GM12878 (cell line): ENCODE measurements at regions not wholly inside any gene's neighbourhood (a gene's known extent, or its start where the extent isn't known, plus 50 kb on each side); places are given as distances from the start of the nearest gene placed in this dataset.

Source experiments
- CBFB ChIP-seq: IDR thresholded peaks from 2 replicates; pipeline ENCODE4 v1.6.1; 2016; ENCODE audit warnings: antibody characterized with exemption, low read depth
- CHD2 ChIP-seq: IDR thresholded peaks from 2 replicates; pipeline ENCODE4 v1.6.1; 2011; ENCODE audit warnings: low read depth, low read length, improper control_type of control experiment, borderline replicate concordance
- E2F8 ChIP-seq: fragments of 450-650 bp; IDR thresholded peaks from 2 replicates; pipeline ENCODE4 v1.6.1; 2018; ENCODE audit warnings: mild to moderate bottlenecking, low read depth, moderate library complexity; ENCODE audit not compliant: partially characterized antibody
- EZH2 ChIP-seq: IDR thresholded peaks from 2 replicates; pipeline ENCODE4 v1.6.1; 2012; ENCODE audit warnings: low read depth, mild to moderate bottlenecking, control low read depth, inconsistent platforms, low read length, borderline replicate concordance; ENCODE audit not compliant: control insufficient read depth
- GATAD2B ChIP-seq: fragments of 450-650 bp; conservative IDR thresholded peaks from 2 replicates; pipeline ENCODE4 v1.6.1; 2017; ENCODE audit warnings: low read depth, mild to moderate bottlenecking, moderate library complexity
- HDGF ChIP-seq: fragments of 450-650 bp; IDR thresholded peaks from 2 replicates; pipeline ENCODE4 v1.6.1; 2016; ENCODE audit warnings: antibody characterized with exemption
- IRF3 ChIP-seq: fragments of 450-650 bp; IDR thresholded peaks from 2 replicates; pipeline ENCODE4 v1.6.1; 2014; ENCODE audit warnings: mild to moderate bottlenecking
- MEF2A ChIP-seq: IDR thresholded peaks from 2 replicates; pipeline ENCODE4 v1.6.1; 2011; ENCODE audit warnings: low read depth, mild to moderate bottlenecking, low read length, moderate library complexity; ENCODE audit not compliant: insufficient read depth
- NKRF ChIP-seq: fragments of 450-650 bp; conservative IDR thresholded peaks from 2 replicates; pipeline ENCODE4 v1.6.1; 2017; ENCODE audit warnings: mild to moderate bottlenecking, moderate library complexity
- PBX3 ChIP-seq: IDR thresholded peaks from 2 replicates; pipeline ENCODE4 v1.6.1; 2011; ENCODE audit warnings: mild to moderate bottlenecking, low read depth, low read length, moderate library complexity; ENCODE audit not compliant: insufficient replicate concordance
- ZNF592 ChIP-seq: fragments of 450-650 bp; IDR thresholded peaks from 2 replicates; pipeline ENCODE4 v1.6.1; 2017; ENCODE audit warnings: mild to moderate bottlenecking, moderate library complexity

- TF ChIP-seq ZNF592 (no peak), NKRF (no peak), HDGF (no peak), E2F8 (no peak), IRF3 (no peak), PBX3 (no peak), CHD2 (no peak), EZH2 (no peak), MEF2A (no peak), CBFB (no peak), GATAD2B (no peak)
Observed at GRCh38 chr5:106574820-106575219, 1095.9 kb downstream of the EFNA5 start (continued).
